GM12864 (cell line): ENCODE measurements at regions not wholly inside any gene's neighbourhood (a gene's known extent, or its start where the extent isn't known, plus 50 kb on each side); places are given as distances from the start of the nearest gene placed in this dataset.

ENCODE experiments used
- DNase-seq: peaks from one replicate; pipeline ENCODE4 v3.0.0-alpha.2; 2011; ENCODE audit warnings: low read depth
- H3K4me3 ChIP-seq: 2 replicates; pipeline ENCODE4 v1.5.1; 2011; ENCODE audit warnings: mild to moderate bottlenecking, low read depth, low read length, control low read depth
- TF ChIP-seq, protein P1 (sequence below): IDR thresholded peaks from 2 replicates; pipeline ENCODE4 v1.5.1; 2011; ENCODE audit warnings: low read depth, mild to moderate bottlenecking, moderate library complexity, low read length, control low read depth, inconsistent platforms; ENCODE audit errors: missing control alignments

DNA sequence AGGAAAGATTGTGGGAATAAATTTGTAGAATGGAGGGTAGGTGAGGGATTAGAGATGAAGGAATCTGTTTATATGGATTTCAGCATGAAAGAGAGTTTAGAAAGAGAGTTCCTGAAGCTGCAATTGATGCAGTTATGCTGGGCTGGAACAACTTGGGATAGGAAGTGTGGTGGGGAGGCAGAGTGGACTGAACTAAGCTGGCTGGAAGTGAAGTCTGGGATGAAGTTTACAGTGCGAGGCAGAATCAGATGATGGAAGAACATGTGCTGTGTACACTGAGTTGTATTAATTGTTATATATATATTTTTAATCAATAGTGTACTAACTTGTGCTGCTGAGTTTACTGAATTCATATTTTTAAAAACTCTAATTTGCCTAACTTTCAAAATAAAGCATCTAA, 461.9 kb downstream of the SPRY1 start:
- no peak for DNase-seq
- H3K4me3 ChIP-seq = no peak overlapping the region
- TF ChIP-seq, protein P1, sequence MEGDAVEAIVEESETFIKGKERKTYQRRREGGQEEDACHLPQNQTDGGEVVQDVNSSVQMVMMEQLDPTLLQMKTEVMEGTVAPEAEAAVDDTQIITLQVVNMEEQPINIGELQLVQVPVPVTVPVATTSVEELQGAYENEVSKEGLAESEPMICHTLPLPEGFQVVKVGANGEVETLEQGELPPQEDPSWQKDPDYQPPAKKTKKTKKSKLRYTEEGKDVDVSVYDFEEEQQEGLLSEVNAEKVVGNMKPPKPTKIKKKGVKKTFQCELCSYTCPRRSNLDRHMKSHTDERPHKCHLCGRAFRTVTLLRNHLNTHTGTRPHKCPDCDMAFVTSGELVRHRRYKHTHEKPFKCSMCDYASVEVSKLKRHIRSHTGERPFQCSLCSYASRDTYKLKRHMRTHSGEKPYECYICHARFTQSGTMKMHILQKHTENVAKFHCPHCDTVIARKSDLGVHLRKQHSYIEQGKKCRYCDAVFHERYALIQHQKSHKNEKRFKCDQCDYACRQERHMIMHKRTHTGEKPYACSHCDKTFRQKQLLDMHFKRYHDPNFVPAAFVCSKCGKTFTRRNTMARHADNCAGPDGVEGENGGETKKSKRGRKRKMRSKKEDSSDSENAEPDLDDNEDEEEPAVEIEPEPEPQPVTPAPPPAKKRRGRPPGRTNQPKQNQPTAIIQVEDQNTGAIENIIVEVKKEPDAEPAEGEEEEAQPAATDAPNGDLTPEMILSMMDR = no peak

DNA sequence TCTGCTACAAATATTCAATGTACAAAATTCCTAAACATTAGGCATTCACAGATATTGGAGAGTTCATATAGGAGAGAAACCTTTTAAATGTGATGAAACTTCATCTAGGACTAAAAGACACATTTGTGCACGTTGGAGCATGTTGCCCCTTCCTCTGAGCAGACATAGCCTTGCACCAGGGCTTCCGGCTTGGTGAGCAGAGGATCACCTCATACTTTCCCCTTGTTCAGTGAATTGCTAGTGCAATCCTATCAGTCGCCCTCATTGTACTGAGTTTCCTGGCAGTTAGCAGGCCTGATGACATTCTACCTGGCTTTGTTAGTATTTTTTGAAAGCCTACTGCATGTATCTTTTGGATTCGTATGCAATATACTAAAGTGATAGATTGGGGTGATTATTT, 466.2 kb downstream of the SPRY1 start:
- H3K4me3 ChIP-seq = no peak overlapping the region
- no peak for DNase-seq
- TF ChIP-seq, protein P1 = no peak

DNA sequence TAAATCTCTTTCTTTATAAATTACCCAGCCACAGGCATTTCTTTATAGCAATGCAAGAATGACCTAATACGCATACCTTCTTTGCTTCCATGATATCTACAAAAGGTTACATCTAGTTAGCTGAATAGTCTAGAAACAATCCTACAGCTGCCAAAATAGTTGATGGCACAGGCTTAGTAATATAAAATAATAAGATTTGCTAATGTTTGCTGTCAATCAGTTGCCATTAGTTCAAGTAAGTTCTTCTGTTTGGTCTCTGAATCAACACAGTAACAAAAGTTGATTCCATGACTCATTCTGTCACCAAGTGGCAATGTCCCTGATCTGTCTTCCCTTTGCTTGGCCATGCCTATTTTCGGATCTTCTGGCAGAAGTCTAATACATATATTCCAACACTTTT, 470.2 kb downstream of the SPRY1 start:
- no peak for DNase-seq
- H3K4me3 ChIP-seq = no peak overlapping the region
- TF ChIP-seq, protein P1 = no peak

DNA sequence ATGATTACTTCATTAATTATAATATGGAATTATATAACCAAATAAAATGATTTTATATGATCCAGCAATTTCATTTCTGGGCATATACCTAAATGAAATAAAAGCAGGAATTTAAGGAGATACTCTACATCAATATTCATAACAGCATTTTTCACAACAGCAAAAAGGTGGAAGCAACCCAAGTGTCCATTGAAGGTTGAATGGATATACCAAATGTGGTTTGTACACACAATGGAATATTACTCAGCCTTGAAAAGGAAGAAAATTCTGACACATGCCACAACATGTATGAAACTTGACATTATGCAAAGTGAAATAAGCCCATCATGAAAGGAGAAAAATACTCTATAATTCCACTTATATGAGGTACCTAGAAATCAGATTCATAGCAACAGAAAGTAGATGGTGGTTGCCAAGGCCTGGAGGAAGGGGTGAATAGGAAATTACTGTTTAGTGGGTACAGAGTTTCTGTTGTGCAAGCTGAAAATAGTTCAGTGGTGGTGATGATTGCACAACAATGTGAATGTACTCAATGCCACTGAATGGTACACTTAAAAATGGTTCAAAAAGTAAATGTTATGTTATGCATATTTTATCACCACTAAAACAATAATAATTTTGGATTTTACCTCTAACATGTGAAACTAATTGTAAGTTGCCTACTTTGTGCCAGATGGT, 471.5 kb downstream of the SPRY1 start:
- TF ChIP-seq, protein P1 = no peak
- no peak for DNase-seq

DNA sequence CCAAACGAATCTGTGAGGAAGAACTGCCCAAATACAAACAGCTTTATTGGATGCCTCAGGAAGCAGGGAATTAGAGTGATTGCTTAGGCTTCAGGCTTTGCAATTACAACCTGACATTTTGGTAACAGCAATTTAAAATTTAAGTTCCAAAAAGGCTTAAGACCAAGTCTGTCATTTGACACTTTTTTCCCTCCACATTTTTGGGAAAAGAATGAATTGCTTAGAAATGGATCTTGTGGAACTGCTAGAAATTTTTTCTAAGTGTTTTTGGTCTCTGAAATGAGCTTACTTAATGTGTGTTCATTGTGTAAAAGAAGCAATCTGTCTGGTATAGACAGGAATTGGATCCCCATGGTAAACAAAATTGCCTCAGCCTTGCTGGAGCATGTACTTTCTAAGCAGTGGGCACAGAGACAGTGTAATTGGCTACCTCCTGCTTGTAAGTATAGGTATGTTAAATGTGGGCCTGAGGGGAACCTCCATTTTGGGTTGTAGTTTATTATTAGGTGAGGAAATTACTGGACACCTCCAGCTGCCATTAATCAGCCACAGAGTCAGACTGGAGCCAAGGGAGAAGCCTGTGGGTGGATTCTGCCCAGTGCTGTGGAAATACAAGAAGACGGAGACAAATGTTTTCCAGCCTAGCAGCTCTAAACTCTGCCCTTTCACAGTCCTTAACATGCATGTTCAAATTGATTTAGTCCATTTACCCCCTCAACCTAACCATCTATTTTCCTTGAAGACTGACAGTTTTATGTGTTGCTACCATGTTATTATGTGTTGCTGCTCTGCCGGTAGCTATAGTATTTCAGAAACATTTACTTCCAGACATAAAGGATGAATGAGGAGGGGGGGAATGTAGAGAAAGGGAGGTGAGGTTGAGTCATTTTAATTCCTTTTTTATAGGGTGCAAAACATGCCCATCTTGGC, 473.0 kb downstream of the SPRY1 start:
- no peak overlapping the region for H3K4me3 ChIP-seq
- TF ChIP-seq, protein P1 = no peak
- DNase-seq = no peak

More for the DNA sequence above, 471.5 kb downstream of the SPRY1 start:
- no peak overlapping the region for H3K4me3 ChIP-seq

DNA sequence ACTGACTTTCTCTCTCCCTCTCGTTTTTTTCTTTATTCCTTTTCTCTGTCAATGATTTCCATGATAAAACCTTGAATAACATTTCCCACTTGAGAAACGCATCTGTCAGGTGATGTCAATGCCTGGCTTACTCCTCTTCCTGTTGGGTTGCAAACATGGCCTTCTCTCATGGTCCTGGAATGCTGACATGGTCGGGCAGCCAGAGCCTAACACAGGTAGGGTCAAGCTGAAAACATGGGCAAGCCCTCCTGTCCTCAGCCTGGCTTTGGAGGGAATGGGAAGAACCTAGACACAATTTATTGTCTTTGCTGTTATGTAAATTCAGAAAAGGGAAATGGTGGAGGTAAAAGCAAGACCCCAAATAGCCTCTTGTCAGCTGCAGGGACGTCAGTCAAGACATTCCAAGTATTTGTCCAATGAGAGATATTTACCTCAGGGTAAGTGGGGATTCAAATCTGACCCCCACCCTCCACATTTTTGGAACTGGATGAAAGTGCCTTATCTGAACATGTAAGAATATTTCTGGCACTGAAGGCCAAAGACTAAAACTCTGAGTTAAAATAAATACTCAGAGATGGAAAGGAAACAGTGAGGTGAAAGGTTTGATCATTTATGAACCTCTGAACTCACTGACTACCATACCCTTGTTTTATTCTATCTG, 473.8 kb downstream of the SPRY1 start:
- DNase-seq = no peak
- H3K4me3 ChIP-seq = no peak overlapping the region
- TF ChIP-seq, protein P1 = no peak
